Neural progenitor cell (in vitro differentiated cells): ENCODE measurements at regions not wholly inside any gene's neighbourhood (a gene's known extent, or its start where the extent isn't known, plus 50 kb on each side); places are given as distances from the start of the nearest gene placed in this dataset.

Experiments
- DNase-seq: peaks from one replicate; pipeline ENCODE4 v3.0.0-alpha.2; 2016; ENCODE audit warnings: low spot score
- H2AFZ ChIP-seq: fragments of 200-600 bp; sonication (generic); replicated peaks from 2 replicates; pipeline ENCODE4 v1.6.1; 2016; ENCODE audit warnings: antibody characterized with exemption
- H3F3A ChIP-seq: fragments of 200-600 bp; sonication (generic); 2 replicates; pipeline ENCODE4 v1.6.1; 2016; ENCODE audit warnings: antibody characterized with exemption, low read depth
- H3K27ac ChIP-seq: fragments of 200-600 bp; sonication (generic); 2 replicates; pipeline ENCODE4 v1.5.1; 2016; ENCODE audit warnings: mild to moderate bottlenecking
- H3K27me3 ChIP-seq: fragments of 200-600 bp; sonication (generic); 2 replicates; pipeline ENCODE4 v1.6.1; 2016; ENCODE audit warnings: mild to moderate bottlenecking, moderate library complexity
- H3K36me3 ChIP-seq: fragments of 200-600 bp; sonication (generic); 2 replicates; pipeline ENCODE4 v1.5.1; 2016
- H3K4me1 ChIP-seq: fragments of 200-600 bp; sonication (generic); 2 replicates; pipeline ENCODE4 v1.6.1; 2016; ENCODE audit warnings: mixed run types
- H3K4me2 ChIP-seq: fragments of 200-600 bp; sonication (generic); 2 replicates; pipeline ENCODE4 v1.6.1; 2016
- H3K4me3 ChIP-seq: fragments of 200-600 bp; sonication (generic); 2 replicates; pipeline ENCODE4 v1.5.1; 2016
- H3K79me2 ChIP-seq: fragments of 200-600 bp; sonication (generic); 2 replicates; pipeline ENCODE4 v1.6.1; 2016; ENCODE audit warnings: low read depth
- H3K9ac ChIP-seq: fragments of 200-600 bp; sonication (generic); 2 replicates; pipeline ENCODE4 v1.6.1; 2016
- H3K9me3 ChIP-seq: fragments of 200-600 bp; sonication (generic); 2 replicates; pipeline ENCODE4 v1.5.1; 2016; ENCODE audit warnings: low read depth
- H4K20me1 ChIP-seq: fragments of 200-600 bp; sonication (generic); 2 replicates; pipeline ENCODE4 v1.6.1; 2016; ENCODE audit warnings: low read depth
- H3K27ac Mint-ChIP-seq: 3 replicates; pipeline ENCODE4 v1.8.0; 2021; ENCODE audit warnings: mixed read lengths
- H3K27me3 Mint-ChIP-seq: 2 replicates; pipeline ENCODE4 v1.8.0; 2022; ENCODE audit warnings: low read depth, mild to moderate bottlenecking, inconsistent platforms, moderate library complexity, mixed read lengths; ENCODE audit not compliant: insufficient read depth
- H3K36me3 Mint-ChIP-seq: 3 replicates; pipeline ENCODE4 v1.8.0; 2021; ENCODE audit warnings: mixed read lengths
- H3K4me1 Mint-ChIP-seq: 3 replicates; pipeline ENCODE4 v1.8.0; 2021; ENCODE audit warnings: mixed read lengths
- H3K4me3 Mint-ChIP-seq: 3 replicates; pipeline ENCODE4 v1.8.0; 2021; ENCODE audit warnings: mild to moderate bottlenecking, moderate library complexity, mixed read lengths
- H3K9me3 Mint-ChIP-seq: 3 replicates; pipeline ENCODE4 v1.8.0; 2020; ENCODE audit warnings: mixed read lengths
- EZH2 ChIP-seq: fragments of 200-600 bp; sonication (generic); IDR thresholded peaks from 2 replicates; pipeline ENCODE4 v1.6.1; 2017; ENCODE audit warnings: antibody characterized with exemption, mild to moderate bottlenecking, moderate library complexity
- EZH2phosphoT487 ChIP-seq: fragments of 200-600 bp; sonication (generic); IDR thresholded peaks from 2 replicates; pipeline ENCODE4 v1.6.1; 2017; ENCODE audit warnings: antibody characterized with exemption
- TF ChIP-seq, protein P1 (sequence below): fragments of 200-600 bp; sonication (generic); IDR thresholded peaks from 2 replicates; pipeline ENCODE4 v1.5.1; 2017; ENCODE audit warnings: antibody characterized with exemption, mild to moderate bottlenecking

DNA sequence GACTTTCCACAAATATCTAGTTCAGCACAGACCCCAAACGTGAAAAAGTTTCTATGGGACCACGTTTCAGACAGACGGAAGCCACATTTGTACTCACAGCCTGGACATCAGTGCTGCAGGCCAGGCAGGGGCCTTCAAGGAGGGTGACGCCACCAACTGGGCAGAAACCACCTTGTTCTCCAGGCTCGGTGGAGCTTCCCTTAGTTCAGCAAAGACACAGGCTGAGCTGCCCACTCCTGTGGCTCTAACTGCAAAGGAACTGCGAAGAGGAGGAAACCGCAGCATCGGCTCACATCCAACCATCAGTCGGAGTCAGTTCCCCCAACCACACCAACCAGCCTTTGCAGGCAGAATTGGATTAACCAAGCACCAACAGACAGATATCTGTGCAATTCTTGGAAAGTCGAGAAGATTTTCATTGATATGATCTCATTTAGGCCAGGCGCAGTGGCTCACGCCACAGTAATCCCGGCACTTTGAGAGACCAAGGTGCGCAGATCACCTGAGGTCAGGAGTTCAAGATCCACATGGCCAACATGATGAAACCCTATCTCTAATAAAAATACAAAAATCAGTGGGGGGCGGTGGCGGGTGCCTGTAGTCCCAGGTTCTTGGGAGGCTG is 73.3 kb upstream of the CNEP1R1 start:
- Histone ChIP-seq H3K27me3 (no peaks in the 10 kb centered on the region), H3K9me3 (no peaks in the 10 kb centered on the region), H3F3A (no peaks in the 10 kb centered on the region), H3K27ac (no peak overlapping the region), H2AFZ (peak overlapping the region; percentile 57), H3K4me3 (no peak overlapping the region), H3K4me2 (no peak overlapping the region), H3K9ac (no peak overlapping the region), H3K4me1 (peaks cover 5% of the 10 kb centered on the region), H3K36me3 (no peaks in the 10 kb centered on the region), H4K20me1 (no peaks in the 10 kb centered on the region), H3K79me2 (no peaks in the 10 kb centered on the region)
- H3K27me3 Mint-ChIP-seq = peaks cover 11% of the 10 kb centered on the region
- no peak for DNase-seq
- peaks cover 12% of the 10 kb centered on the region for H3K4me1 Mint-ChIP-seq
- H3K27ac Mint-ChIP-seq = no peak overlapping the region
- H3K36me3 Mint-ChIP-seq = no peaks in the 10 kb centered on the region
- TF ChIP-seq, protein P1, sequence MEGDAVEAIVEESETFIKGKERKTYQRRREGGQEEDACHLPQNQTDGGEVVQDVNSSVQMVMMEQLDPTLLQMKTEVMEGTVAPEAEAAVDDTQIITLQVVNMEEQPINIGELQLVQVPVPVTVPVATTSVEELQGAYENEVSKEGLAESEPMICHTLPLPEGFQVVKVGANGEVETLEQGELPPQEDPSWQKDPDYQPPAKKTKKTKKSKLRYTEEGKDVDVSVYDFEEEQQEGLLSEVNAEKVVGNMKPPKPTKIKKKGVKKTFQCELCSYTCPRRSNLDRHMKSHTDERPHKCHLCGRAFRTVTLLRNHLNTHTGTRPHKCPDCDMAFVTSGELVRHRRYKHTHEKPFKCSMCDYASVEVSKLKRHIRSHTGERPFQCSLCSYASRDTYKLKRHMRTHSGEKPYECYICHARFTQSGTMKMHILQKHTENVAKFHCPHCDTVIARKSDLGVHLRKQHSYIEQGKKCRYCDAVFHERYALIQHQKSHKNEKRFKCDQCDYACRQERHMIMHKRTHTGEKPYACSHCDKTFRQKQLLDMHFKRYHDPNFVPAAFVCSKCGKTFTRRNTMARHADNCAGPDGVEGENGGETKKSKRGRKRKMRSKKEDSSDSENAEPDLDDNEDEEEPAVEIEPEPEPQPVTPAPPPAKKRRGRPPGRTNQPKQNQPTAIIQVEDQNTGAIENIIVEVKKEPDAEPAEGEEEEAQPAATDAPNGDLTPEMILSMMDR = no peak
- H3K4me3 Mint-ChIP-seq = no peak overlapping the region
- no peaks in the 10 kb centered on the region for H3K9me3 Mint-ChIP-seq

DNA sequence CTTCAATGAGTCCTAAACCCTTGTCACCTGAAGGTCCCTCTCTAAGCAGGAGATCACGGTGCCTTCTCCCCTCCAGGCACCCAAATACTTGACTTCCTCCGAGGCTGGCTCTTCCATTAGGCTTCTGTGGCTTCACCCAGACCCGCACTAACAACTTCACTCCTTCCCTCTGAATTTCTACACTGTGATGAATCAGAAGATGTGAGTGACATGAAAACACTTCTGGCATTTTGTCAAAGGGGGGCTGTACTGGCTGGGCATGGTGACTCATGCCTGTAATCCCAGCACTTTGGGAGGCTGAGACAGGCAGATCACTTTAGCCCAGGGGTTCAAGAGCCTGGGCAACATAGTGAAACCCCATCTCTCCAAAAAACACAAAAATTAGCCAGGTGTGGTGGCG is 72.6 kb upstream of the CNEP1R1 start:
- Histone ChIP-seq H3K9ac (no peak overlapping the region), H4K20me1 (no peaks in the 10 kb centered on the region), H3K4me1 (peaks cover 5% of the 10 kb centered on the region), H3K9me3 (no peaks in the 10 kb centered on the region), H2AFZ (no peak overlapping the region), H3K27me3 (no peaks in the 10 kb centered on the region), H3K4me3 (no peak overlapping the region), H3K79me2 (no peaks in the 10 kb centered on the region), H3K27ac (no peak overlapping the region), H3K36me3 (no peaks in the 10 kb centered on the region), H3K4me2 (no peak overlapping the region), H3F3A (no peaks in the 10 kb centered on the region)
- DNase-seq = no peak
- Mint-ChIP-seq H3K9me3 (no peaks in the 10 kb centered on the region), H3K4me1 (peaks cover 12% of the 10 kb centered on the region), H3K27ac (no peak overlapping the region), H3K4me3 (no peak overlapping the region), H3K27me3 (peaks cover 11% of the 10 kb centered on the region), H3K36me3 (no peaks in the 10 kb centered on the region)
- TF ChIP-seq EZH2 (no peak), EZH2phosphoT487 (no peak)
- TF ChIP-seq, protein P1 = no peak

DNA sequence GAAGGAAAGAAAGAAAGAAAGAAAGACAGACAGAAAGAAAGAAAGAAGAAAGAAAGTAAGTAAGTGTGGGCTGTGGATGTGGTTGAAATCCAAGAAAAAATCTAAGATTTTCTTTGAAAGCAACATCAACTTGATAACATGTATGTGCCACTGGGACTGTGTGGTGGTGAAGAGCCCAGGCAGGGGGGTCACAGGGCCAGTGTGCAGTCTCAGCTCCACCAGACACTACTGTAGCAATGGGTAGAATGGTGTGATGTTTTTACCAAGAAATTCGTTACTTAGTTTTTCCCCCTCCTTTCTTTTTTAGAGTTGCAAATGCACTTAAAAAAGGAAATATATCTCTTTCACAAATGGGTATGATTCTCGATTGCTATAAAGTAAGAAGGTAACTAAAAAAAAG is 71.9 kb upstream of the CNEP1R1 start:
- no peaks in the 10 kb centered on the region for H3K9me3 ChIP-seq
- H3K4me3 ChIP-seq = no peak overlapping the region
- H3K36me3 Mint-ChIP-seq = no peaks in the 10 kb centered on the region
- no peak overlapping the region for H3K27ac Mint-ChIP-seq
- H3K4me2 ChIP-seq = no peak overlapping the region
- no peaks in the 10 kb centered on the region for H3K79me2 ChIP-seq
- DNase-seq = no peak
- H3K4me3 Mint-ChIP-seq = no peak overlapping the region
- no peaks in the 10 kb centered on the region for H3K27me3 ChIP-seq
- H3K4me1 Mint-ChIP-seq = peaks cover 14% of the 10 kb centered on the region
- H3K9ac ChIP-seq = no peak overlapping the region
- H4K20me1 ChIP-seq = no peaks in the 10 kb centered on the region
- no peaks in the 10 kb centered on the region for H3K36me3 ChIP-seq
- peaks cover 11% of the 10 kb centered on the region for H3K27me3 Mint-ChIP-seq
- H2AFZ ChIP-seq = no peak overlapping the region
- H3K9me3 Mint-ChIP-seq = no peaks in the 10 kb centered on the region
- TF ChIP-seq EZH2 = no peak
- TF ChIP-seq, protein P1 = no peak
- no peak for TF ChIP-seq EZH2phosphoT487
- H3F3A ChIP-seq = no peaks in the 10 kb centered on the region
- no peak overlapping the region for H3K27ac ChIP-seq
- peaks cover 5% of the 10 kb centered on the region for H3K4me1 ChIP-seq
